ENCODE measurements at regions not wholly inside any gene's neighbourhood (a gene's known extent, or its start where the extent isn't known, plus 50 kb on each side); places are given as distances from the start of the nearest gene placed in this dataset.

DNA sequence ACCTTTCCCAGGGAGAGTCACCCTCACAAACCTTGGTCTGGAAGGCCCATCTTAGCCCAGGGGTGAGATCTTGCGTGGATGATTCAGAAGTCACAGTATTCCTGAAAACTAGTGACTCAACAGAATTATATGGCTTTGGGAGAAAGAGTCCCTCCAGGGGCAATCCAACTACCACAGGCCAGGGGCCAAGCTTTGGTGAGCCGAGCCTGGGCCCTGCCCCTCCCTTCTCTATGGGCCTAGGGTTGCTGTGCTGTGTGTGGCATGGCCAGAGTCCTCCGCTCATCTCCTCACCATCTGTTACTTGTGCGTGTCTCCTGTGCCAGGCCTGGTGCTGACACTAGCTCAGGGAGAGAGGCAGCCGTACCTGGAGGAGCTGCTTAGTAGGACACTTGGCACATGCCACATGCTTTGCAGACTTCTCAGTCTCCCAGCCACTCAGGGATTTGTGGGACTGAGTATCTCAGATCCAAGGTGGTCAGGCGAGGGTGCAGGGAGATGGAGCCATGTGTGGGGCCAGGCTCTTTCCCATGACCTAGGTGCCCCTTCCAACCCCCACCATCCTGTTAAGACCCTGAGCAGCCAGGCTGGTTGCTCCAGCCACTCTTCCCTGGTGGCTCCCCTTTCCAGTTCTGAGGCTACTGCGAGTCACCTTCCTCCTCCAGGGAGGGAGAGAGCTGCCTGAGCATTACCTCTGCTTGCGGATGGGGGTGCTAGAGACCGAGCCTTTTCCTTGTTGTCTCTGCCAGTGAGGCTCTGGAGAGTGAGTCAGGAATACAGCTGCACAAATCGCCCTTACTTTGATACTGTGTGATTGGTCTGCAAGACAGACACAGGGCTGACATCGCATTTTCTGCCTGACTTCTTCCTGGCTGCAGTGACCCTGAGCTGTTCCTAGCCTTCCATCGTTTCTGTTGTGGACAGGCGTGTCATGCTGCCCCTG, 94.1 kb downstream of the SLC25A47 start:
- TF ChIP-seq TAF1 (IDR thresholded peaks at IDR 0.05; ENCODE audit: low read depth, low read length) (no peak), SIN3A (conservative IDR thresholded peaks at IDR 0.05 in 1 of 2, IDR thresholded peaks at IDR 0.05 in 1 of 2; ENCODE audit: low read depth in 1 of 2, low read length in 2 of 2) (no peak), POLR2A (IDR thresholded peaks at IDR 0.05; ENCODE audit: control extremely low read depth in 1 of 2, low read depth in 2 of 2, low read length in 2 of 2) (no peak), BACH1 (IDR thresholded peaks at IDR 0.05; ENCODE audit: low read length) (peak; percentile 83), TEAD4 (IDR thresholded peaks at IDR 0.05; ENCODE audit: low read depth, low read length) (no peak), SRF (IDR thresholded peaks at IDR 0.05; ENCODE audit: low read depth, low read length) (no peak), SIRT6 (IDR thresholded peaks at IDR 0.05; ENCODE audit: low read length) (no peak)
- TF ChIP-seq, protein P1, sequence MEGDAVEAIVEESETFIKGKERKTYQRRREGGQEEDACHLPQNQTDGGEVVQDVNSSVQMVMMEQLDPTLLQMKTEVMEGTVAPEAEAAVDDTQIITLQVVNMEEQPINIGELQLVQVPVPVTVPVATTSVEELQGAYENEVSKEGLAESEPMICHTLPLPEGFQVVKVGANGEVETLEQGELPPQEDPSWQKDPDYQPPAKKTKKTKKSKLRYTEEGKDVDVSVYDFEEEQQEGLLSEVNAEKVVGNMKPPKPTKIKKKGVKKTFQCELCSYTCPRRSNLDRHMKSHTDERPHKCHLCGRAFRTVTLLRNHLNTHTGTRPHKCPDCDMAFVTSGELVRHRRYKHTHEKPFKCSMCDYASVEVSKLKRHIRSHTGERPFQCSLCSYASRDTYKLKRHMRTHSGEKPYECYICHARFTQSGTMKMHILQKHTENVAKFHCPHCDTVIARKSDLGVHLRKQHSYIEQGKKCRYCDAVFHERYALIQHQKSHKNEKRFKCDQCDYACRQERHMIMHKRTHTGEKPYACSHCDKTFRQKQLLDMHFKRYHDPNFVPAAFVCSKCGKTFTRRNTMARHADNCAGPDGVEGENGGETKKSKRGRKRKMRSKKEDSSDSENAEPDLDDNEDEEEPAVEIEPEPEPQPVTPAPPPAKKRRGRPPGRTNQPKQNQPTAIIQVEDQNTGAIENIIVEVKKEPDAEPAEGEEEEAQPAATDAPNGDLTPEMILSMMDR (IDR thresholded peaks at IDR 0.05; ENCODE audit: control extremely low read depth in 1 of 3, insufficient read depth in 1 of 3, low read depth in 1 of 3, low read length in 3 of 3), result peak; percentile 83 to 98 (median 84)

Measured in H1 (cell line).